GM10248 (cell line): ENCODE measurements at regions not wholly inside any gene's neighbourhood (a gene's known extent, or its start where the extent isn't known, plus 50 kb on each side); places are given as distances from the start of the nearest gene placed in this dataset.

Source experiments
- CTCF ChIA-PET: fragments of 300-600 bp; sonication (Branson Sonifier 250); formaldehyde crosslinking; extraction: SDS; loops from one replicate; lab custom pipeline; 2021; ENCODE audit warnings: antibody characterized with exemption; lab: Yijun Ruan, JAX
- POLR2A ChIA-PET: fragments of 350-650 bp; sonication (Branson Sonifier 250); formaldehyde crosslinking; extraction: SDS; loops from one replicate; lab custom pipeline; 2020; ENCODE audit warnings: antibody characterized with exemption; lab: Yijun Ruan, JAX
- DNase-seq: peaks from one replicate; pipeline ENCODE4 v3.0.0; 2012; ENCODE audit errors: extremely low spot score
- TF ChIP-seq, protein P1 (sequence below): IDR thresholded peaks from 2 replicates; pipeline ENCODE4 v1.5.1; 2012; ENCODE audit warnings: mild to moderate bottlenecking, low read depth; ENCODE audit errors: extremely low read depth, missing control alignments, control extremely low read depth

DNA sequence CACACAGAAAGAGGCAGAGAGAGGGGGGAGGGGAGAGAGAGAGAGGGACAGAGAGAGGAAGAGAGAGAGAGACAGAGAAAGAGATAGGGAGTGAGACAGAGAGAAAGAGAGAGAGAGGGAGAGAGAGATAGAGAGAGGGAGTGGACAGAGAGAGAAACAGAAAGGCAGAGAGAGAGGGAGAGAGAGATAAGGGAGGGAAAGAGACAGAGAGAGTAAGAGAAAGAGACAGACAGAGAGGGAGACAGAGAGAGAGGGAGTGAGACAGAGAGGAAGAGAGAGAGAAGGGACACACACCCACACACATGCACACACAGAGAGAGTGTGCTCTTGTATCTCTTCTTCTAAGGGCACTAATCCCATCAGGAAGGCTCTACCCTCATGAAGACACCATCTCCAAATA, 103.2 kb upstream of the ESRRB start:
- TF ChIP-seq, protein P1, sequence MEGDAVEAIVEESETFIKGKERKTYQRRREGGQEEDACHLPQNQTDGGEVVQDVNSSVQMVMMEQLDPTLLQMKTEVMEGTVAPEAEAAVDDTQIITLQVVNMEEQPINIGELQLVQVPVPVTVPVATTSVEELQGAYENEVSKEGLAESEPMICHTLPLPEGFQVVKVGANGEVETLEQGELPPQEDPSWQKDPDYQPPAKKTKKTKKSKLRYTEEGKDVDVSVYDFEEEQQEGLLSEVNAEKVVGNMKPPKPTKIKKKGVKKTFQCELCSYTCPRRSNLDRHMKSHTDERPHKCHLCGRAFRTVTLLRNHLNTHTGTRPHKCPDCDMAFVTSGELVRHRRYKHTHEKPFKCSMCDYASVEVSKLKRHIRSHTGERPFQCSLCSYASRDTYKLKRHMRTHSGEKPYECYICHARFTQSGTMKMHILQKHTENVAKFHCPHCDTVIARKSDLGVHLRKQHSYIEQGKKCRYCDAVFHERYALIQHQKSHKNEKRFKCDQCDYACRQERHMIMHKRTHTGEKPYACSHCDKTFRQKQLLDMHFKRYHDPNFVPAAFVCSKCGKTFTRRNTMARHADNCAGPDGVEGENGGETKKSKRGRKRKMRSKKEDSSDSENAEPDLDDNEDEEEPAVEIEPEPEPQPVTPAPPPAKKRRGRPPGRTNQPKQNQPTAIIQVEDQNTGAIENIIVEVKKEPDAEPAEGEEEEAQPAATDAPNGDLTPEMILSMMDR: no peak
- DNase-seq: no peak
- CTCF ChIA-PET: no interaction called here
- POLR2A ChIA-PET: no interaction called here

DNA sequence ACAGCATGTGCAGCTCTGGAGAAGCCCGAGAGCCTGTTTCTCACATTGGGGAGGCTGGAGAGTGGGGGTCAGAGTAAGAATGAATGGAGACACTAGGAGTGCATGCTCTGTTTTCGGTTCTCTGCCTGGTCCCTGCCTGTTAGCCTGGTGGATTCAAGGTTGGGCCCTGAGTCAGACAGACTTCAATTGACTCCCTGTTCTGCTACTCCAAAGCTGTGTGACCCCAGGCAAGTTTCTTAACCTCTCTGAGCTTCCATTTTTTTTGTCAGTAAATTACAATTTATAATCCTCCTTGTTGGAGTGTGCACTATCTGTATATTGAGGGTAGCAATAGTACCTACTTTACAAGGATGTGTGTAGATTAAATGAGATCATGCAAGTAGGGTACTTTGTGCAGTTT, 102.6 kb upstream of the ESRRB start:
- POLR2A ChIA-PET: no interaction called here
- no peak for DNase-seq
- CTCF ChIA-PET: no interaction called here
- TF ChIP-seq, protein P1: no peak

DNA sequence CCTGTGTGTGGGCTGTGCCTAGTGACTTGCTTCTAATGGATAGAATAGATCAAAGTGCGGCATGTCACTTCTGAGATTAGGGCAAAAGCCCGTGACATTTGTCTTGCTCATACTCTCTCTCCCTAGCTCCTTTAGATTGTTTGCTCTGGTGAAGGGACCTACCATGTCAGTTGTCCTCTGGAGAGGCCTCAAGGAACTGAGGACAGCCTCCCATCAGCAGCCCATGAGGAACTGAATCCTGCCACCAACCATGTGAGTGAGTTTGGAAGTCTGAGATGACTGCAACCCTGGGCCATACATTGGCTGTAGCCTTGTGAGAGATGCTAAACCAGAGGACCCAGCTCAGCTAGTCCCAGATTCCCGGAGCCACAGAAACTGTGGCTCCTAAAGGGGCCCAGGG, 101.6 kb upstream of the ESRRB start:
- CTCF ChIA-PET: no interaction called here
- no peak for DNase-seq
- POLR2A ChIA-PET: no interaction called here
- TF ChIP-seq, protein P1: no peak

DNA sequence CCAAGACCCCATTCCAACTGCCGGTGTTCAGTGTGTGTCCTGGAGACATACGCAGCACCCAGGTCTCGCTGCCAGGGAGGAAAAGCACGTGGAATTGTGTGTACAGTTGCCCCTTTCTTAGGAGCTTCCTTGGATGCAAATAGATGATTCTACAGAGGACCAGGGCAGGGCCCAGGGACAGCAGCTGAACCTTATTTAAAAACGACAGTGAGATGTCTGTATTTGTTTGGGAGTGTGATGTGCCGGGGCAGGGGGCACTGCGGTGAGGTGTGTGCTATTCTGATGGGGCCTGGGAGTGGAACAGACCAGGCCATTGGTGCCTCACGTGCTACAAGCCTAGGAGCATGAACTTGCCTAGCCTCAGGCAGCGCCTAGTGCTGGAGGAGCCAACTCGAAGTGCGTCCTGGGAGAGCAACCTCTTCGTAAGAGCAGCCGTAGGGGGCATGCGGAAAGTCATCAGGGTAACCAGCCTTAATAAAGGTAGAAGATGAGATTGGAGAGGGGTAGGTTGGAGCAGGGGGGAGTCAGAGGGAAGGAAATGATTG, 98.3 kb upstream of the ESRRB start:
- TF ChIP-seq, protein P1: no peak
- POLR2A ChIA-PET: no interaction called here
- CTCF ChIA-PET: no interaction called here
- DNase-seq: no peak

DNA sequence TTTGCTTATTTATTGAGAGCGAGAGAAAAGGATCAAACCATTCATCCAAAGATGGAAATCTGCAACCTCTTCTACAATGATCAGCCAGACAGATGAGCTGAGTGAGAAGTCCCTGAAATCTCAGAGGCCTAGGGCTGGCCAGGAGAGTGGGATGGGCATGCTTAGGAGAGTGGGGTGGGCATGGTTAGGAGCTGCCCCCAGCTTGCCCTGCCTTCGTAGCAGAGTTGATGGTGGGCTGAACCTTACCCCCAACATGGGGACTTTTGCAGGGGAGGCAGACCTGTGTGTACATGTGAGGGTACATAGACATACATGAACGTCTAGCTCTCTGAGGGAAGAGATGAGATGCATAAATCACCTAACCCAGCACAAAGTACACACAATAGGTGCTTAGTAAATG, 95.7 kb upstream of the ESRRB start:
- no peak for DNase-seq
- TF ChIP-seq, protein P1: no peak
- CTCF ChIA-PET: interaction anchor here (0.8 kb wide), 1 partner anchor 21 kb away, joined by 3 read pairs; no protein-coding TSS in a partner anchor
- POLR2A ChIA-PET: no interaction called here

DNA sequence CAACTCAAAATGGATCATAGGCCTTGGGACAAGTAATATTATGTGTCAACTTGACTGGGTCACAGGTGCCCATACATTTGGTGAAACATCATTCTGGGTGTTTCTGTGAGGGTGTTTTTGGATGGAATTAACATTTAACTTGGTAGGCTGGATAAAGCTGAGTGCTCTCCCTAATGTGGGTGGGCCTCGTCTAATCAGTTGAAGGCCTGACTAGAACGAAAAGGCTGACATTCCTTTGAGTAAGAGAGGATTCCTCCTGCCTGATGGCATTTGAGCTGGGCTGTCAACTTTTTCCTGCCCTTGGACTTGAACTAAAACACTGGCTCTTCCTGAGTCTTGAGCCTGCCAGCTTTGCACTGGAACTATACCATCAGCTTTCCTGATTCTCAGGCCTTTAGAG, 93.4 kb upstream of the ESRRB start:
- ChIA-PET CTCF (interaction anchor here (0.6 kb wide), 1 partner anchor 29 kb away, joined by 3 read pairs; no protein-coding TSS in a partner anchor), POLR2A (no interaction called here)
- TF ChIP-seq, protein P1: no peak
- no peak for DNase-seq
